ENCODE measurements at regions not wholly inside any gene's neighbourhood (a gene's known extent, or its start where the extent isn't known, plus 50 kb on each side); places are given as distances from the start of the nearest gene placed in this dataset.

DNA sequence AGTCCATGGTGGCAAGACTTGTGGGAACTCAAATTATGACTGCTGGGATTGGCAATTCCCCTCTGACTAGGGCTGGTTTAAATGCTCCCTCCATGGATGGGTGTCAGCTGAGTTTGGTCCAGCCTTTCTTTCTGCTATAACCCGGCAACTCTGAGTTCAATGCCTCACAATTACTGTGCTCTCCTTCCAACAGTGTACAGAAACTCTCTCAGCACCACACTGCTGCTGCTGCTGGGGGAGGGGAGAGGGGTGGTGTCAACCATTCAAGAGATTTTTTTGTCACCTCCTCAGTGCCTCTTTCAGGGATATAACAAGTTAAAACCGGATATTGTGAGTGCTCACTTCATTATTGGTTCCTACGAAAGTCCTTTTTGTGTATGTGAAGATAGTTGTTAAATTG is 830.3 kb upstream of the NXPH2 start:
- TF ChIP-seq, protein P1, sequence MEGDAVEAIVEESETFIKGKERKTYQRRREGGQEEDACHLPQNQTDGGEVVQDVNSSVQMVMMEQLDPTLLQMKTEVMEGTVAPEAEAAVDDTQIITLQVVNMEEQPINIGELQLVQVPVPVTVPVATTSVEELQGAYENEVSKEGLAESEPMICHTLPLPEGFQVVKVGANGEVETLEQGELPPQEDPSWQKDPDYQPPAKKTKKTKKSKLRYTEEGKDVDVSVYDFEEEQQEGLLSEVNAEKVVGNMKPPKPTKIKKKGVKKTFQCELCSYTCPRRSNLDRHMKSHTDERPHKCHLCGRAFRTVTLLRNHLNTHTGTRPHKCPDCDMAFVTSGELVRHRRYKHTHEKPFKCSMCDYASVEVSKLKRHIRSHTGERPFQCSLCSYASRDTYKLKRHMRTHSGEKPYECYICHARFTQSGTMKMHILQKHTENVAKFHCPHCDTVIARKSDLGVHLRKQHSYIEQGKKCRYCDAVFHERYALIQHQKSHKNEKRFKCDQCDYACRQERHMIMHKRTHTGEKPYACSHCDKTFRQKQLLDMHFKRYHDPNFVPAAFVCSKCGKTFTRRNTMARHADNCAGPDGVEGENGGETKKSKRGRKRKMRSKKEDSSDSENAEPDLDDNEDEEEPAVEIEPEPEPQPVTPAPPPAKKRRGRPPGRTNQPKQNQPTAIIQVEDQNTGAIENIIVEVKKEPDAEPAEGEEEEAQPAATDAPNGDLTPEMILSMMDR (IDR thresholded peaks at IDR 0.05), result no peak
- no peak for TF ChIP-seq ZFX (IDR thresholded peaks at IDR 0.05; ENCODE audit: borderline replicate concordance)

Measured in 22Rv1 (cell line).